NOMO-1 treated with dmso at 0.1 percent for 144 hours (cell line): ENCODE measurements at regions not wholly inside any gene's neighbourhood (a gene's known extent, or its start where the extent isn't known, plus 50 kb on each side); places are given as distances from the start of the nearest gene placed in this dataset.
A peak's percentile ranks its signal among the peaks of the same experiment; 100 is the strongest.

ENCODE experiments used
- DNase-seq: peaks from one replicate; lab custom pipeline; 2025; ENCODE audit not compliant: unreplicated experiment; lab: John Stamatoyannopoulos, UW

DNA sequence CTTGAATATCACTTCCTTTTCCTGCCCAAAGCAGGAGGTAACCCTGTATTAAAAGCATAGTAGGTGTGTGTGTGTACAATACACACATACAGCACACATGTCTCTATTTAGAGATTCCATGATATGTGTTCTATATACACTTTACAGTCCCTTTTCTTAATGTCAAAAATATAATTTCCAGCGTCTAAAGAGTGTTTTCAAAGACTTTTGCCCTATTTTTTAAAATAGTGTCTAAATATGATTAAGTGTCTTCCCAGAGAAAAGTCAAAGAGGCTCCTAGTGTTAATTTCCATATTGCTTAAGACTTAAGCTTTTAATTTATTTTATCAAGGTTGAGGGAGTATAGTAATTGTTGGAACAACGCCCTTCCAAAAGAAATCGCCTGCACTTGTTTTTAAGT lies 420.3 kb upstream of the POU3F3 start:
- no peak for DNase-seq

DNA sequence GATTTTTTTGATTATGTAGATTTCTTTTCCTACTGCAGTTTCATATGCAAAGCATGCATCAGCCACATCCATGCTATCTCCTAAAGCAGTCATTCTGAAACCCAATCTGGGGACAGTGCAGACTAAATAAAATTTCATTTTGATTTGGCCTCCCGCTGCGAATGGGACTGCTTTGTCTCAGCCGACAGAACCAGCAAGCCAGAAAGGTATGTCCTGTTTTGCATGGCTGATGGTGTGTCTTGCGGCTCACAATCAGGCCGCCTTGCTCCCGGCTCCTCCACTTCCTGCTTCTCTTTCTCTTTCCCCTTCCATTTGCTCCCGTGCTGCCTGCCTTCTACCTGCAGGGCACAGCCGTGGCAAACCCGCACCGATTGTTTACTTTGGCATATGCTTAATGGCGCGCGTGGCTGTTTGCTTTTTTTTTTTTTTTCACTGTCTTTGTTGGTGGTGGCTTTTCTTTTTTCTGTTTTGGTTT lies 419.6 kb upstream of the POU3F3 start:
- DNase-seq, result no peak

DNA sequence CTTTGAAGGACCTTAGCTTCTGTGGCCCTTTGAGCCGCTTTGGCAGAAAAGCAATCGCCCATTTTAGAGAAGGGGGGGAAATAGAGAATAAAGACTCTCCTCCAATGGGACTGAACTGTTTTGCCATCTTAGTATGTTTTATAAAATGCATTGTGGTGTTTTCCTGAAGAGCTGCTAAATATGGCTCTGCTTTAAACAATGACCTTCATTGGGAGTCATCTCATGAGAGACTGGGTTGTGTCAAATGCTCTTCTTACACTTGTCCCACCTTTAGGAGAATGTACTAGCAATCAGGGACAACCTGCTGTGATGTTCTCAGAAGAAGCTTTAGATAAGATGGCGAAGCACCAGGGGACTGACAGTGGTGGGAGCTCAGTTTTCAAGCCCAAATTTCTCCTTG lies 418.9 kb upstream of the POU3F3 start:
- no peak for DNase-seq

DNA sequence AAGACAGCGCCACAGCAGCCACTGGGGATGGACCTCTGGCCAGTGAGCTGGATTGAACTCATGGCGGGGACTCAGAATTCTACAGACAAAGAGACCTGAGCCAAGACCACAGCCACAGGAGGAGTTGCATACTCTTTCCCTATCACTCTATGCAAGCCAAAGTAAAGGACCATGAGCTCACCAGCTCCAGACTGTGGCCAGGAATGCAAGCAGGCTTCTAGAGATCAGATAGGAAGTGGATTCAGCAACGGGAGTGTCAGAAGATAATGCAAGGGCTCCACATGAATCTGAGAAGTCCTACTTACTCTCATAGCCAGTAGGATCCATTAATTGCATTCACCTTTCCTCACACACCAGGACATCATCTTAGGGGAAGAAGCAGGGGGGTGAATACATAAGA lies 415.4 kb upstream of the POU3F3 start:
- no peak for DNase-seq

DNA sequence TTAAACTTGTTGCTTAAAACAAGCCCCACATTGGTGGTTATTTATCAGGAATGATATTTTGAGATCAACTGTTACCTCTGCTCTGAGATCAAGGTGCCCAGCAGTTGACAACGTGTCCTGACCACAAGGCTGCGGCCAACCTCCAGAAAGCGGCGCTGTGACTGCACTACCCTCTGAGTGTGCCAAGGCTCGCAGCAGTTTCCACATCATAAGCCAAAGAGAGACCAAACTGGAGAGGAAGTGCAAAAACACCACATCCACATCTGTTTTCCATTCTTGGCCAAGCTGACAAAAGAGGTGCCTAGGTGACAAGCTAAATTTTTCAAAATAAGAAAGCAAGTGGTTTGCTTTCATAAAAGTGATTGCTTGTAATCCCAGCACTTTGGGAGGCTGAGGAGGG lies 410.8 kb upstream of the POU3F3 start:
- DNase-seq, result no peak

DNA sequence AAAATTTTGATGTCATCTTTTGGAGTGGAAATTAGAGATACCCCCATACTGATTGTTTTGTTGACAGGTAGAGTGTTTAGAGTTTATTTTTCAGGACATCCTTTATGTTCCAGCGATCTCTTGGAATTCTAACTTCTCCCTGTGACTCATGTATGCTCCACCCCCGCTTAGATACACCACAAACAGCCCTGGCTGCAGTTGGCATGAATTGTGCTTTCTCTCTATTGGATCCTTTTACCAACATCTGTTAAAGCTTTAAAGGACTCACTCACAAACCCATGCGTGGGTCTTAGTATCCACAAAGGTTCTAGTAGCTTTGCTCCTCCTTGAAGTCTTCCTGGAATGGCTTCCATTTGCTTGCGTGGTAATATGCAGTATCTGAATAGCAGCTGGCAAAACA lies 409.5 kb upstream of the POU3F3 start:
- DNase-seq, result no peak

DNA sequence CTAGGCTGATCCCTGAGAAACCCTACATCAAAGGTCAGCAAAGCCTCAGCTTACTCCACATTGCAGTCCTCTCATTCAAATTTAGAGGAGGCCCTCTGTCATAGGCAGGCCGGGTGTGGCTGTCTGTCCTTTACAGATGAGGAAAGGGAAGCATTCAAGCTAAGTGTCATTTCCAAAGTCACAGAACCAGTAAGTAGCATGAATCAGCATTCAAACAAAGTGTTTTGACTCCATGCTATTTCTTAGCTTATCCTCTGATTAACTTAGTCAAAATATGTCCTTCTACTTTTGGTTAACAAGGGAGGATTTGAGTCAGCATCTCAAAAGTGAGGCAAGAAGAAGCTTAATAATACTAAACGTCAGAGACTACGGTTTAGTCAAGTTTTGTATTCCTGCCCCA lies 409.0 kb upstream of the POU3F3 start:
- DNase-seq, result no peak

DNA sequence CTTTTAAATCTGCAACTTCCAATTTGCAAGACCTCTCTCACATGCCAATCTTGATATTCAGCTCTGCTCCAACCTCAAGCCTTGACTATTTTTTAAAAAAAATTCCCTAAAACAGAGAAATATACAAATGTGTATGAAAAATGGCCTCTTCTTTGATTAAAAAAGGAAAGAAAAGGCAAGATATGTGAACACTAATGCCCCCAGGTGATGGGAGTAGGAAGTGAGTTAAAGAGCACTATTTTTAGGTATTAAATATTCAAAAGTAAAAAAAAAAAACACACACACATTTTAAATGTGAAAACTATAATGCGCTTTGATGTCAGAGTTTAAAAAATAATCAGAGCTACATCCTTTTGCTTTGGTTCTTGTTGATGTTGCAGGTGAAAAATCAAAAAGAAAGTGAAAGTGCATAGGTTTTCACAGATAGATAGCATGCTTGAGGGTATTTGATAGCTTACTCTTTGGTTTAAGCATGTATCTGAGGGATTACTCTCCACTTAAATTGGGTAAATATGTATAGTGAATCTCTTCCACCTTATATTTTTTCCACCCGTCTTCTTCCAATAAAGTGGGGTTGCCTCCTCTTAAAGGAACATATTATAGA lies 406.0 kb upstream of the POU3F3 start:
- no peak for DNase-seq

DNA sequence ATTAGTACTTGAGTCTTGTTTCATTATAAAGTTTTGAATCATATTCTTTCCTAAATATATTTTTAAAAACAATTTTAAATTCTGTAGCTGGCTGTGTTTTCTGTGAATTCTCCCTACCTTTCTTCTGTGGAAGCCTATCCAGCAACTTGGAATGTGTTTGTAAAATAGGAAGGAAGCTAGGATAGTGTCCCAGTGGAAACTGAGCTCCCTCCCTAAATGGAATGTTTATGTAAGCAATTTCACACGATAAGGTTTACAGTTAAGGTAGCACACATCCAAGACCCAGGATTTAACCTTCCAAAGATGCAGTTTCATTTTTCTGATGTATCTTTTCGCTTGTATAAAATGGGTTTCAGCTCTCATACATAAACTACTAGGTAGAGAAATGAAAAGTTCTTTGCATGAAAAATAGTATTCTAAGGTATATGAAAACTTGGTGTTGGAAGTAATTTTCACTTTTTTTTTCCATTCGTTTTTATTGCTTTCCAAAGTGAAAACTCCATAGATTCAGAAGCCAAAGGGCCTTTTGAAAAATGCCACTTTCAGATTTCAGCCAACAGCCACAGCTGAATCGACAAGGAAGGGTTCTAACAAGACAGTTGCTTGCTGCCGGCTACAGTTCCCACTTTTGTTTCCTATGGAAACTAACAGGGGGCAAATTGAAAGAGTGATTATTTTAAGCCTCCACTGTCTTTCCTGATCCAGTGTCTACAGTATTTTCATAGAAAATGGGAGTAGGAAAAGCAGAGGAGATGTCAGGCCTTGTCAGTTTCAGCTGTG lies 405.1 kb upstream of the POU3F3 start:
- DNase-seq, result no peak

DNA sequence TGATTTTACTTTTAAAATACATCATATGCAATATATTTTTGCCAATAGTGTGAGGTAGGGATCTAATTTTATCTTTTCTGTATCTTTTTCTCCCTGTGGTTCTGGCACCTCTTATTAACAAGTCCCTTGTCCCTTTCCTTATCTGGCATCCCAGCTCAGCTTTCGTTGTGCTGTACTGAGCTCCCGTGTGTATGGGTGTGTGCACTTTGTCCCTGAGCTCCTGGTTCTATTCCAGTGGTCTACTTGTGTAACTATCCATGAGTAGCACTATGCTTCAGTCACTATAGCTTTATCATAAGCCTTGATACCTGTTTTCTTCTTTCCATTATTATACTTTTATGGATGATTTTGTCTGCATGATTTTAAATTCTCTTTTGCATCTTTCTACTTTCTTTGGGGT lies 401.4 kb upstream of the POU3F3 start:
- DNase-seq, result no peak

DNA sequence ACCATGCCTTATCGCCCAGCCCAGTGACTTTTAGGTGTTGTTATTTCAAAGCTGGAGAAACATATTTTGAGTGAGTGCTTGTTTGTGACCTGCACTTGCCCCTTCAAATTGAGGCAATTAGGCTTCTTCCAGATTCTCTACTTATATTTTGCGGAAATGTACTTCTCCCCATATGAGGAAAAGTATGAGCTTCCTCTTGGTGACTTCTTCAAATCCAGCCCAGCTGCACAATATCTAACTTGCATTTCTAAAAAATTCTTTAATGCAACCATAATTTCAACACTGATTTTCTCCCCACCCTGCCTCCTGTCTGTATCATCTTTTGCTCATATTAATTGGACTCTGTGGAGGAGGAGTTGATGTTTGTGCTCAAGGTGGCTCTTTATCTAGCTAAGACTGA lies 391.2 kb upstream of the POU3F3 start:
- no peak for DNase-seq

DNA sequence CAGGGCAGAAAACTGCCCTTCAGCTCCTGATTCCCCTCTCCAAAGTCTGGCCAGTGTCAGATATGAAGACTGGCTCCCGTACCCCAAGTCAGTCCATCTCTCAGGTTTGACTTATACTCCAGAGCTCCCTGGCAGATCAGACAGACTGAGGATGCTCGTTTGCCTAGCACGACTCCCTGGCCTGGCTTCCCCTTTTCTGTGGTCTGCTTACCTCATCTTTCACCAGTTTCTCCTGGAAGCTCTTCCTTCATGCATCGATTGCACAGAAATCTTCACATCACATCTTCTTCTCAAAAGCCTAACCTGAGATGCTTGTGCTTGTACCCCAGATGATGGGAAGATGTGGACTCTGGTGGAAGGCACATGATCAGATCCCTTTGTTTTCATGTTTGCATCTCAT lies 387.9 kb upstream of the POU3F3 start:
- peak; percentile 29 for DNase-seq

DNA sequence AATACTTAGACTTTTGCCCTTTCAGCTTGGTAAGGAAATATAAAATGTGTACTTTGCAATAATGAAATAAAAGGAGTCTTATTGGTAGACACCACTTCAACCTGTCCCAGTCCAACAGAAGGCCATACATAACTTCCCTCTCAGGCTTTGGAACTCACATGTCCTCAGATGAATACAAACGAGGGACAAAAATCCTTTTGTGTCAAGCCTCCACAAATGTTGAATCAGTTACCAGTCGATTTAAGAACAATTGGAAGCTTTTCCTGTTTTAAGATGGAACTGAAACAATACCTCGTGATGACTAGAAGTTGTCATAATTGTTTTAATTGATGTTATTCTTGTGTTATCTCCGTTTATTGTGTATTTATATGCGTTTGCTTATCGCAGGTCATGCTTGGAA lies 385.1 kb upstream of the POU3F3 start:
- DNase-seq, result no peak

DNA sequence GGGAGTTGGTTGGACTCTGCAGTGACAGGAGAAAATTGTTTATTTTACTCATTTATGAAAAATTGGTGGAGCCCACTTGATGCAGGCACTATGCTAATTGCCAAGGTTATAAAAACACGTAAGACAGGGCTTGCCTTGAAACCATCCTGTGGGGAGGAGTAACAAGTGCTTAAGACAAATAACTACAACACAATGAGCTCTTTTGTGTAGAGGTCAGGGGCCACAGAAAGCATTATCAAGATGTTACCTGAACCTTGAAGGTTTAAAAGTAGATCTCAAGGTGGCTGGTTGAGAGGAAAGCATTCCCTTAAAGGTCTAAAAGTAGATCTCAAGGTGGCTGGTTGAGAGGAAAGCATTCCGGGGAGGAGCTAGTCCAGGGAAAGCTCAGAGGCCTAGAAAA lies 381.8 kb upstream of the POU3F3 start:
- DNase-seq, result no peak

DNA sequence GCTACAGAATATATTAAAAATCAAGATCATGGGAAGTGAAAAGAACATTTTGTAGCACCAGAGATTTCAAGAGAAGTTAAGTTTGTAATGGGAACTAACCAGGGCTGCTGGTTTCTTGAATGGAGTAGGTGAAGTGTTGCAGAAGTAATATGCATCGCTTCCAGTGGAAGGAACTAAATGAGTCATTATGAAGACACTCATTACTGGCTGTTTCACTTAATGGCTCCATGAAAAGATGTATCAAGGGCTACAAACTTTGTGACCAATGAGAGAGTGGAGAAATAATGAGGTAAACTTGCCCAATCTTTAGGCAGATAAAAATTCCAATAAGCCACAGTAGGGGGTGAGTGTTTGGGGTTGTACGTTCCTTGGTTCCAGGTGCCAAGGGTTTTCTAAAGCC lies 380.4 kb upstream of the POU3F3 start:
- DNase-seq, result peak; percentile 59

DNA sequence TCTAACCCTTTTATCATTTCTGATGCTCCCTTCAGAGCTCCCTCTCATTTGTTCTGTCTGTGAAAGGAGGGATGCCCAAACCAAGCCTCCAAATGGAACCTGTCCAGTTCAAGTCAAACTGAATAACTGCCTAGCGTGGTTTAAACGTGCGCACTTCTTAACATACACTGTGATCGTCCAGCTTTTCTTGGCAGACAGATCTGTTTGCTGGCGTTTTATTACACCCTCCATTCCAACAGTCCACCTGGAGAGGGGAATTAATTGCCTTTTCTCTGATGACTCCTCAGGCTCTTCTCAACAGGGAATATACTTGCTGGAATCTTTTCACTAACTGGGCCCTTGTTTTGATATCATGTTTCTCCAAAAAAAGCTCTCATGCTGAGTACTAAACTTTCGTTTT lies 379.2 kb upstream of the POU3F3 start:
- no peak for DNase-seq

DNA sequence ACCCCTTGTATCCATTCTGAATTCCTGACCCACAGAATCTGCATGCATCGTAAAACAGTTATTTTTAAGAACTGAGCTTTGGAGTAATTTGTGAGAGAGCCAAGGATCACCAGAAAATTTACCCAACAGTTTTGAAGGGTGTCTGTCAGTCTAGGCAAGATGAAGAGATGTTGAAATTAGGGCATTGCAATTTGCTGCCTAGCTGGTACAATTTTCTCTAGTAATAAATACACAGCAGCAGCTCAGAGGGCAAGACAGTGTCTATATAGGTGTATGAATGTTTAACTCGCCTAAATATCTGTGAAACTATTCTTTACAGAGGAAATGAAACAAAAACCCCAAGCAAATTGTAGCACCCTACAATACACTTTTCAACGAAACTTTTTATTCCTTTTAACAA lies 377.8 kb upstream of the POU3F3 start:
- DNase-seq, result no peak

DNA sequence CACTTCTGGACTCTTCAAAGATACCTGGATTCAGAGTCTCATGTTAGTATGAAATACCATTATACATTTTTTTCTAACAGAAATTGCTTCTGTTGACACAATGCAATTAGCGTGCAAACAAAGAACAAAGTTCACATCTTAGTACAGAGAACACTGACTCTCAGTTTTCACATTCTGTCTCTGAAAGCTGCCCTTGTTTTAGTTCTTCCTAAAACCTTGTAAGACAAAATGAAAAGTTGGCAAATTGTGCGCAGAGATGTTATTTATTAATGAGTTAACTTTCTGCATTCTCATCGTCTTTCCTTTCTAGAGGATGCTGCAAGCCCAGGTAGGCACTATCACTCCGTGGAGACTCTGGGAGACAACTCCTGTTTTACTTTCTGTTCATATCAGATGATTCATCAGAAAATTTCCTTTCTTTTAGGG lies 377.3 kb upstream of the POU3F3 start:
- no peak for DNase-seq

DNA sequence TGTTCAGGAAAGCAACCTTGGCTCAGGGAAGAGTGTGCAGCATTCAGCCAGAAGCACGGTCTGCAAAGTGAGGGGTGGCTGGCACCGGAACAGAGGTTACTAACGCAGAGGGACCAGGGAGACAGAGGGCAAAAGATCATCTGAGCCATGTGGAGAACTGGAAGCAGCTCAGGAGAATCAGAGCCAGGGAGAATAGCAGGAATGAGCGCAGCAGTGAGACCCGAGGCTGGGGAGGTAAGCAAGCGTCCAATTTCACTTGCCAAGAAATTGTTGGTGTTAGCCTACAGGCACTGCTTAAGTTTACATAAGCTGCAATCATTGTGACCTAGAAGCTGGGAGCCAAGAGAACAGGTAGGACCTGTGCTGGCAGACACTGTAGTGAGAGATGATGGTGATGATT lies 372.6 kb upstream of the POU3F3 start:
- no peak for DNase-seq

DNA sequence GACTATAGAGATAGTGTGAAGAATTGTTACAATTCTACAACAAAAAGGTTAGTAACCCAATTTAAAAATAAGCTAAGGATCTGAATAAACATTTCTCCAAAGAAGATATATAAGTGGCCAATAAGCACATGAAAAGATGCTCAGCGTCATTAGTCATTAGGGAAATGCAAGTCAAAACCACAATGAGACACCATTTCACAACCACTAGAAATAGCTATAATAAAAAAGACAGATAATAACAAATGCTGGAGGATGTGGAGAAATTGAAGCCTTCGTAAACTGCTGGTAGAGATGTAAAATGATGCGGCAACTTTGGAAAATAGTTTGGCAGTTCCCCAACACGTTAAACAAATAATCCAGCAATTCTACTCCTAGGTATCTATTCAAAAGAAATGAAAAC lies 366.5 kb upstream of the POU3F3 start:
- DNase-seq, result peak; percentile 61

DNA sequence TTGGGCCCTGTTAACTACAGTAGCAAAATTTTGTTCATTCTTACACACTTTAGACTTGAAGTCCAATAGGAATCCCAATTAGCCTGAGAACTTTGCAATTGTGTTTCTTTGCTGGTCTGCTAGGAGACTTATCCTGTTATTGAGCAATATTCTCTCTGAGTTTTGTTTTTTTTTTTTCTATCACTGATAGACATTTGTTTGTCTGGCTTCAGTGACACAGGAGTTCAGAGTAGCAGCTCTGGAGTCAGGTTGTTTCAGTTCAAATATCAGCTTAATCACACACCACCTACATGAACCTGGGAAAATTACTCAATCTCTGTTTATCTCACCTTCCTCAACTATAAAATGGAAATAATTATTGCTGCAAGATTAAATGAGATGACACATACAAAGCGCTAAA lies 360.2 kb upstream of the POU3F3 start:
- DNase-seq, result no peak

DNA sequence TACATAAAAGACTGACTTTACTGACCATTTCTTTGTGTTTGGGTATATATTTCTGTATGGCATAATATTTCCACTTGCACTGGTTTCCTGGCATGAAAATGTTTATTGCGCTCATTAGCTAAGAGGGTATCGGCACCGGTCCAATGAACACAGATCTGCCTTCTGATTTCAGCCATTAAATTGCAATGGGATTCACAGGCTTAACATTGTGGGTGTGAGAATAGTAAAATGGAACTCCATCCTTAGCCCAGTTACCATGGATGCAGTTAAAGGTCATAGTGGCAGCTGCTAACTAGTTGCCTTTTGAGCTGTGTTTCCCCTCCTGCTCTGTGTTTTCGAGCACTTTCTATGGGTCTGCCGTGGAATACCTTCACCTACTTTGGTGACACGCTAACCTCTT lies 352.6 kb upstream of the POU3F3 start:
- DNase-seq, result no peak

DNA sequence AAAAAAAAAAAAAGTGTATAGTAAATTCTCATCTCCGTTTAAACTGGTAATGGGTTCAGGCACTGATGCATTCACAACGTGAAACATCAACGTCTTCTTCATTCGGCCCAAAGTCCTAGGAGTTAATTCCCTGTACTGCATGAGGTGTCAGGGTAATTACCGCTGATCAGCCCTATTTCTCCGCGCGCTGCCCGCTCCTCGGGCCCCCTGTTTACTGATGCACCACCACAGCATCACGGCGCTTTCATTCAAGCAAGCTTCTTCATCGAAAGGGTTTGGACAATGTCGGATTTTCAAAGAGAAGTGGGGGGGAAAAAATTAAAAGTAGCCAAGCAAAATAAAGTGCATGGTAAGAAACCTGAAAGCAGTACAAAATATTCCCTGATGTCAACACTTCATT lies 352.0 kb upstream of the POU3F3 start:
- no peak for DNase-seq
